ENCODE measurements at regions not wholly inside any gene's neighbourhood (a gene's known extent, or its start where the extent isn't known, plus 50 kb on each side); places are given as distances from the start of the nearest gene placed in this dataset.

- TF ChIP-seq CTCF (conservative IDR thresholded peaks at IDR 0.05) (no peak), EZH2 (IDR thresholded peaks at IDR 0.05; ENCODE audit: low read depth) (no peak)
Observed at GRCh38 chr6:105566503-105566902, 163.6 kb upstream of the PREP start.

All from PC-9 (cell line).